ENCODE measurements at regions not wholly inside any gene's neighbourhood (a gene's known extent, or its start where the extent isn't known, plus 50 kb on each side); places are given as distances from the start of the nearest gene placed in this dataset.

GRCh38 chr4:74878323-74878722 lies 54.6 kb upstream of the PARM1 start:
- no peak for DNase-seq (ENCODE audit: low spot score)

GRCh38 chr4:74875451-74875850 lies 57.5 kb upstream of the PARM1 start:
- DNase-seq (ENCODE audit: low spot score): no peak

GRCh38 chr4:74874753-74875367 lies 58.1 kb upstream of the PARM1 start:
- peak; percentile 90 for DNase-seq (ENCODE audit: low spot score)

- DNase-seq (ENCODE audit: low spot score): no peak
These were observed 59.2 kb upstream of the PARM1 start for GRCh38 chr4:74873545-74874301.

- DNase-seq (ENCODE audit: low spot score): no peak
These were observed 64.7 kb upstream of the BTC start for GRCh38 chr4:74858921-74859562.

GRCh38 chr4:74855879-74856278 lies 61.6 kb upstream of the BTC start:
- no peak for DNase-seq (ENCODE audit: low spot score)

GRCh38 chr4:74848774-74849173 lies 54.5 kb upstream of the BTC start:
- DNase-seq (ENCODE audit: low spot score): no peak

- no peak for DNase-seq (ENCODE audit: low spot score)
These were observed 51.5 kb upstream of the BTC start for GRCh38 chr4:74845834-74846233.

Data from H4 (cell line).